Peyer's patch (tissue), 4 donors: ENCODE measurements at regions not wholly inside any gene's neighbourhood (a gene's known extent, or its start where the extent isn't known, plus 50 kb on each side); places are given as distances from the start of the nearest gene placed in this dataset.

Source experiments
- DNase-seq, 3 donors: peaks; one replicate each; pipeline ENCODE4 v3.0.0-alpha.2; 2017 to 2019
- H3K27ac ChIP-seq, 4 donors: fragments of 200-600 bp; sonication (generic); one replicate each; pipeline ENCODE4 v1.5.1; 2016 to 2019
- H3K27me3 ChIP-seq, 2 donors: fragments of 200-600 bp; sonication (generic); one replicate each; pipeline ENCODE4 v1.5.1; 2019
- H3K36me3 ChIP-seq, 3 donors: fragments of 200-600 bp; sonication (generic); one replicate each; pipeline ENCODE4 v1.5.1; 2016 to 2019
- H3K4me1 ChIP-seq, 4 donors: fragments of 200-600 bp; sonication (generic); one replicate each; pipeline ENCODE4 v1.5.1; 2016 to 2019
- H3K4me3 ChIP-seq, 4 donors: fragments of 200-600 bp; sonication (generic); 1 replicate in 3 of 4; 2 replicates in 1 of 4; pipeline ENCODE4 v1.5.1; 2016 to 2019; ENCODE audit warnings: mild to moderate bottlenecking in 1 of 4
- H3K9me3 ChIP-seq, 4 donors: fragments of 200-600 bp; sonication (generic); one replicate each; pipeline ENCODE4 v1.5.1; 2016 to 2019; ENCODE audit warnings: mild to moderate bottlenecking in 1 of 4
- CTCF ChIP-seq, 6 experiments: fragments of 450-650 bp in 4 of 6; fragments of 200-600 bp in 2 of 6; sonication (generic) in 1 of 6; IDR thresholded peaks; one replicate each; pipeline ENCODE4 v1.5.1; 2017 to 2019; ENCODE audit warnings: antibody characterized with exemption in 6 of 6, mild to moderate bottlenecking in 3 of 6, moderate library complexity in 1 of 6
- POLR2A ChIP-seq, 2 donors: fragments of 450-650 bp; IDR thresholded peaks; one replicate each; pipeline ENCODE4 v1.5.1; 2017; ENCODE audit warnings: antibody characterized with exemption in 2 of 2, mild to moderate bottlenecking in 2 of 2, moderate library complexity in 2 of 2

GRCh38 chr14:38839694-38840365 is 263.2 kb downstream of the SEC23A start:
- no peak for TF ChIP-seq POLR2A (IDR thresholded peaks at IDR 0.05)
- no peak for TF ChIP-seq CTCF (IDR thresholded peaks at IDR 0.05)
- no peak for DNase-seq
- Histone ChIP-seq H3K36me3 (no peaks in the 10 kb centered on the region), H3K4me3 (no peak overlapping the region), H3K4me1 (no peaks in the 10 kb centered on the region), H3K27ac (no peak overlapping the region), H3K27me3 (no peaks in the 10 kb centered on the region), H3K9me3 (no peaks in the 10 kb centered on the region)

GRCh38 chr14:38838979-38839323 is 264.1 kb downstream of the SEC23A start:
- DNase-seq, result no peak
- no peaks in the 10 kb centered on the region for H3K4me1 ChIP-seq
- no peak overlapping the region for H3K27ac ChIP-seq
- no peaks in the 10 kb centered on the region for H3K9me3 ChIP-seq
- H3K36me3 ChIP-seq, result no peaks in the 10 kb centered on the region
- no peak overlapping the region for H3K4me3 ChIP-seq
- TF ChIP-seq POLR2A (IDR thresholded peaks at IDR 0.05) (no peak), CTCF (IDR thresholded peaks at IDR 0.05) (no peak)
- H3K27me3 ChIP-seq, result no peaks in the 10 kb centered on the region

GRCh38 chr14:38838049-38838978 is 264.7 kb downstream of the SEC23A start:
- no peak overlapping the region for H3K4me3 ChIP-seq
- H3K36me3 ChIP-seq, result no peaks in the 10 kb centered on the region
- H3K27me3 ChIP-seq, result no peaks in the 10 kb centered on the region
- no peaks in the 10 kb centered on the region for H3K4me1 ChIP-seq
- DNase-seq, result peak in 1 of 3 donors; percentile 47
- no peaks in the 10 kb centered on the region for H3K9me3 ChIP-seq
- TF ChIP-seq POLR2A (IDR thresholded peaks at IDR 0.05), result no peak
- TF ChIP-seq CTCF (IDR thresholded peaks at IDR 0.05), result no peak
- H3K27ac ChIP-seq, result no peak overlapping the region

GRCh38 chr14:38837343-38838048 is 265.5 kb downstream of the SEC23A start:
- Histone ChIP-seq H3K36me3 (no peaks in the 10 kb centered on the region), H3K27ac (no peak overlapping the region), H3K9me3 (no peaks in the 10 kb centered on the region), H3K4me1 (no peaks in the 10 kb centered on the region), H3K4me3 (no peak overlapping the region), H3K27me3 (no peaks in the 10 kb centered on the region)
- no peak for TF ChIP-seq POLR2A (IDR thresholded peaks at IDR 0.05)
- no peak for TF ChIP-seq CTCF (IDR thresholded peaks at IDR 0.05)
- no peak for DNase-seq

- H3K27ac ChIP-seq, result no peak overlapping the region
- no peaks in the 10 kb centered on the region for H3K36me3 ChIP-seq
- H3K27me3 ChIP-seq, result no peaks in the 10 kb centered on the region
- H3K9me3 ChIP-seq, result no peaks in the 10 kb centered on the region
- no peaks in the 10 kb centered on the region for H3K4me1 ChIP-seq
- no peak for DNase-seq
- TF ChIP-seq POLR2A (IDR thresholded peaks at IDR 0.05) (no peak), CTCF (IDR thresholded peaks at IDR 0.05) (no peak)
- no peak overlapping the region for H3K4me3 ChIP-seq
Measured at GRCh38 chr14:38836539-38836938, 266.5 kb downstream of the SEC23A start.
